GM12878 (cell line): ENCODE measurements at regions not wholly inside any gene's neighbourhood (a gene's known extent, or its start where the extent isn't known, plus 50 kb on each side); places are given as distances from the start of the nearest gene placed in this dataset.

Experiments used
- ASH2L ChIP-seq: fragments of 300-600, 200-600 bp; sonication (generic); IDR thresholded peaks from 2 replicates; pipeline ENCODE4 v1.6.1; 2017; ENCODE audit warnings: low read depth, mild to moderate bottlenecking, borderline replicate concordance
- BCL3 ChIP-seq: IDR thresholded peaks from 2 replicates; pipeline ENCODE4 v1.6.1; 2011; ENCODE audit warnings: borderline replicate concordance, low read depth, mild to moderate bottlenecking, moderate library complexity, low read length; ENCODE audit not compliant: insufficient read depth, poor library complexity, severe bottlenecking
- BMI1 ChIP-seq: fragments of 450-650 bp; IDR thresholded peaks from 2 replicates; pipeline ENCODE4 v1.6.1; 2016; ENCODE audit warnings: mild to moderate bottlenecking, moderate library complexity, borderline replicate concordance
- BRCA1 ChIP-seq: IDR thresholded peaks from 2 replicates; pipeline ENCODE4 v1.6.1; 2011; ENCODE audit warnings: low read depth, low read length, improper control_type of control experiment
- E2F4 ChIP-seq: IDR thresholded peaks from 2 replicates; pipeline ENCODE4 v1.6.1; 2012; ENCODE audit warnings: low read depth, low read length, improper control_type of control experiment
- EGR1 ChIP-seq, 2 experiments: IDR thresholded peaks; 1 replicate in 1 of 2; 2 replicates in 1 of 2; pipeline ENCODE4 v1.6.1; 2011 to 2012; ENCODE audit warnings: low read depth in 2 of 2, low read length in 2 of 2, borderline replicate concordance in 1 of 2, mild to moderate bottlenecking in 1 of 2, moderate library complexity in 1 of 2
- EP300 ChIP-seq, 2 experiments: fragments of 150-350 bp in 1 of 2; IDR thresholded peaks; 2 replicates each; pipeline ENCODE4 v1.6.1; 2011 to 2012; ENCODE audit warnings: low read depth in 2 of 2, low read length in 2 of 2, borderline replicate concordance in 1 of 2, improper control_type of control experiment in 1 of 2, inconsistent platforms in 1 of 2; ENCODE audit not compliant: control insufficient read depth in 1 of 2
- HSF1 ChIP-seq: fragments of 150-350 bp; IDR thresholded peaks from 2 replicates; pipeline ENCODE4 v1.6.1; 2014; ENCODE audit warnings: mild to moderate bottlenecking, low read depth, low read length
- IKZF1 ChIP-seq: fragments of 450-650 bp; conservative IDR thresholded peaks from 2 replicates; pipeline ENCODE4 v1.6.1; 2017; ENCODE audit warnings: antibody characterized with exemption, mild to moderate bottlenecking
- IRF3 ChIP-seq: fragments of 450-650 bp; IDR thresholded peaks from 2 replicates; pipeline ENCODE4 v1.6.1; 2014; ENCODE audit warnings: mild to moderate bottlenecking
- MTA3 ChIP-seq: IDR thresholded peaks from 2 replicates; pipeline ENCODE4 v1.6.1; 2012; ENCODE audit warnings: low read length, inconsistent platforms, borderline replicate concordance
- RB1 ChIP-seq: fragments of 450-650 bp; formaldehyde crosslinking; IDR thresholded peaks from 2 replicates; pipeline ENCODE4 v1.6.1; 2017; ENCODE audit warnings: mild to moderate bottlenecking, borderline replicate concordance
- SRF ChIP-seq, 2 experiments: IDR thresholded peaks; 2 replicates each; pipeline ENCODE4 v1.6.1; 2011; ENCODE audit warnings: low read depth in 2 of 2, low read length in 2 of 2, mild to moderate bottlenecking in 1 of 2, moderate library complexity in 1 of 2
- SUPT20H ChIP-seq: IDR thresholded peaks from 2 replicates; pipeline ENCODE4 v1.6.1; 2011; ENCODE audit warnings: low read depth, mild to moderate bottlenecking, low read length, moderate library complexity, borderline replicate concordance; ENCODE audit not compliant: control insufficient read depth
- TARDBP ChIP-seq: IDR thresholded peaks from 2 replicates; pipeline ENCODE4 v1.6.1; 2016; ENCODE audit warnings: borderline replicate concordance
- YBX1 ChIP-seq: fragments of 450-650 bp; IDR thresholded peaks from 2 replicates; pipeline ENCODE4 v1.6.1; 2016; ENCODE audit warnings: antibody characterized with exemption
- ZBED1 ChIP-seq: IDR thresholded peaks from 2 replicates; pipeline ENCODE4 v1.6.1; 2016; ENCODE audit warnings: borderline replicate concordance
- ZNF384 ChIP-seq: IDR thresholded peaks from 2 replicates; pipeline ENCODE4 v1.6.1; 2012; ENCODE audit warnings: low read depth, mild to moderate bottlenecking, low read length, improper control_type of control experiment, borderline replicate concordance
- ZSCAN29 ChIP-seq: fragments of 450-650 bp; IDR thresholded peaks from 2 replicates; pipeline ENCODE4 v1.6.1; 2017; ENCODE audit warnings: mild to moderate bottlenecking, moderate library complexity
- ZZZ3 ChIP-seq: IDR thresholded peaks from 2 replicates; pipeline ENCODE4 v1.6.1; 2011; ENCODE audit warnings: low read depth; ENCODE audit not compliant: control insufficient read depth, insufficient read length
- TF ChIP-seq, protein P1 (sequence below), 3 experiments: IDR thresholded peaks in 2 of 3; conservative IDR thresholded peaks in 1 of 3; 2 replicates each; pipeline ENCODE4 v1.5.1; 2011; ENCODE audit warnings: low read depth in 3 of 3, low read length in 3 of 3, mild to moderate bottlenecking in 3 of 3, control low read depth in 2 of 3, moderate library complexity in 2 of 3, inconsistent platforms in 1 of 3, mixed read lengths in 1 of 3; ENCODE audit not compliant: control insufficient read depth in 2 of 3, insufficient read depth in 1 of 3; ENCODE audit errors: extremely low read depth in 1 of 3
- TF ChIP-seq, protein P2 (sequence below): fragments of 450-650 bp; IDR thresholded peaks from 2 replicates; pipeline ENCODE4 v1.6.1; 2017; ENCODE audit warnings: low read depth, mild to moderate bottlenecking, moderate library complexity

DNA sequence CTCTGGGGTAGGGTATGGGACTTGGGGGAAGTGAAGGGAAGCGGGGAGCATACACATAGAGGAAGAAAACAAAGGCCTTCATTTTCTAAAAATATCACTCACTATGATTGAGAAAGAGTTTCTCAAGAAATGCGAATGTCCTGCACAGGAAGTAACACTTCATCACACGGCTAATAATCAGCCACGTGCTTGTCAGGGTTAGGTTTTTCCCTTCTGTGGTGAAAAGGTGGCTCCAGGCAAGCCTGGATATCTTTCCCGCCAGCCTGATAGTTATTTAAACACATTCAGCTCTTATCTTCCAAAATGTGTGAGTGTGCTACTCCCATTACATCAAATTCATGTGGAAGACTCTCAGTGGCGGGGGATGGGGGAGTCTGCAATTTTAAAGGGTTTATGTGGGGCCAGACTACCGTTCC, 166.4 kb upstream of the ADO start (continued):
- TF ChIP-seq BCL3 (peak; percentile 49), ZSCAN29 (no peak), HSF1 (no peak), IKZF1 (peak; percentile 92), ASH2L (no peak), ZBED1 (no peak), IRF3 (no peak), TARDBP (peak; percentile 38; the same call in 1 of the 2 replicates), RB1 (peak; percentile 87; the same call in 1 of the 2 replicates), BMI1 (no peak), BRCA1 (no peak), EGR1 (IDR thresholded peaks at IDR 0.05; ENCODE audit: borderline replicate concordance in 1 of 2, low read depth in 2 of 2, low read length in 2 of 2) (no peak), ZNF384 (no peak), YBX1 (no peak), EP300 (IDR thresholded peaks at IDR 0.05; ENCODE audit: borderline replicate concordance in 1 of 2, control insufficient read depth in 1 of 2, low read depth in 2 of 2, low read length in 2 of 2) (peak; percentile 75 to 93; a peak in 3 of 4 replicates), SUPT20H (no peak), MTA3 (no peak; the same call in 1 of the 2 replicates), E2F4 (peak; percentile 65; the same call in 1 of the 2 replicates), ZZZ3 (no peak), SRF (IDR thresholded peaks at IDR 0.05; ENCODE audit: low read depth in 2 of 2, low read length in 2 of 2) (no peak)
- TF ChIP-seq, protein P1, sequence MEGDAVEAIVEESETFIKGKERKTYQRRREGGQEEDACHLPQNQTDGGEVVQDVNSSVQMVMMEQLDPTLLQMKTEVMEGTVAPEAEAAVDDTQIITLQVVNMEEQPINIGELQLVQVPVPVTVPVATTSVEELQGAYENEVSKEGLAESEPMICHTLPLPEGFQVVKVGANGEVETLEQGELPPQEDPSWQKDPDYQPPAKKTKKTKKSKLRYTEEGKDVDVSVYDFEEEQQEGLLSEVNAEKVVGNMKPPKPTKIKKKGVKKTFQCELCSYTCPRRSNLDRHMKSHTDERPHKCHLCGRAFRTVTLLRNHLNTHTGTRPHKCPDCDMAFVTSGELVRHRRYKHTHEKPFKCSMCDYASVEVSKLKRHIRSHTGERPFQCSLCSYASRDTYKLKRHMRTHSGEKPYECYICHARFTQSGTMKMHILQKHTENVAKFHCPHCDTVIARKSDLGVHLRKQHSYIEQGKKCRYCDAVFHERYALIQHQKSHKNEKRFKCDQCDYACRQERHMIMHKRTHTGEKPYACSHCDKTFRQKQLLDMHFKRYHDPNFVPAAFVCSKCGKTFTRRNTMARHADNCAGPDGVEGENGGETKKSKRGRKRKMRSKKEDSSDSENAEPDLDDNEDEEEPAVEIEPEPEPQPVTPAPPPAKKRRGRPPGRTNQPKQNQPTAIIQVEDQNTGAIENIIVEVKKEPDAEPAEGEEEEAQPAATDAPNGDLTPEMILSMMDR (IDR thresholded peaks at IDR 0.05 in 2 of 3, conservative IDR thresholded peaks at IDR 0.05 in 1 of 3; ENCODE audit: control insufficient read depth in 2 of 3, extremely low read depth in 1 of 3, insufficient read depth in 1 of 3, low read depth in 3 of 3, low read length in 3 of 3) = no peak
- TF ChIP-seq, protein P2, sequence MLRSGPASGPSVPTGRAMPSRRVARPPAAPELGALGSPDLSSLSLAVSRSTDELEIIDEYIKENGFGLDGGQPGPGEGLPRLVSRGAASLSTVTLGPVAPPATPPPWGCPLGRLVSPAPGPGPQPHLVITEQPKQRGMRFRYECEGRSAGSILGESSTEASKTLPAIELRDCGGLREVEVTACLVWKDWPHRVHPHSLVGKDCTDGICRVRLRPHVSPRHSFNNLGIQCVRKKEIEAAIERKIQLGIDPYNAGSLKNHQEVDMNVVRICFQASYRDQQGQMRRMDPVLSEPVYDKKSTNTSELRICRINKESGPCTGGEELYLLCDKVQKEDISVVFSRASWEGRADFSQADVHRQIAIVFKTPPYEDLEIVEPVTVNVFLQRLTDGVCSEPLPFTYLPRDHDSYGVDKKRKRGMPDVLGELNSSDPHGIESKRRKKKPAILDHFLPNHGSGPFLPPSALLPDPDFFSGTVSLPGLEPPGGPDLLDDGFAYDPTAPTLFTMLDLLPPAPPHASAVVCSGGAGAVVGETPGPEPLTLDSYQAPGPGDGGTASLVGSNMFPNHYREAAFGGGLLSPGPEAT = peak; percentile 92
